ENCODE measurements at regions not wholly inside any gene's neighbourhood (a gene's known extent, or its start where the extent isn't known, plus 50 kb on each side); places are given as distances from the start of the nearest gene placed in this dataset.
A peak's percentile ranks its signal among the peaks of the same experiment; 100 is the strongest.
"Not testable (repeated sequence)": the region's sequence is repeated elsewhere in the genome, so short reads cannot be mapped to it uniquely, and the experiment has no call there.

DNA sequence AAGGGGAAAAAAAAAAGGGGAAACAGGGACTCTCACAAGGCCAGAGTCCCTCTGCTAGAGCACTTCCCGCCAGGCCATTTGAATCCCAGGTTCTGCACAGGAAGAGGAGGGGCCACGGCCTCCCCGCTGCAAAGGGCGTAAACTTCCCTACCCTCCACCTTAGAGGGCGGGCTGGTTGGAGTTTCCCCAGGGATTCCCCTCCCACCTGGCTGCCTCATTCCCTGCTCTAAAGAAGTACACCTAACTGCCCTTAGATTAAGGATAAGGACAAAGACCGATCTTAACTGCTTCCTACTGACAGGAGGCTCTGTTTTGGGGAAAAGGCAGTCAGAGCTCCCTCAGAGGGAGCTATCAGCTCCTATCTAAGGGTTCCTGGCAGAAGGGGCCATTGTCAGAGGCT is 102.0 kb upstream of the ARMC3 start:
- H3K4me1 ChIP-seq (ENCODE audit: control insufficient read depth, insufficient read depth, low read length): no peaks in the 10 kb centered on the region
- H3K9me3 ChIP-seq (ENCODE audit: control insufficient read depth in 2 of 2, low read length in 2 of 2): no peaks in the 10 kb centered on the region
- H3K4me3 ChIP-seq (ENCODE audit: low read length in 2 of 2): no peak overlapping the region
- no peaks in the 10 kb centered on the region for H3K36me3 ChIP-seq (ENCODE audit: control insufficient read depth in 2 of 2, insufficient read depth in 2 of 2, low read length in 2 of 2)
- H3K9ac ChIP-seq (ENCODE audit: low read length in 2 of 2): no peak overlapping the region
- no peaks in the 10 kb centered on the region for H3K27me3 ChIP-seq (ENCODE audit: control insufficient read depth in 1 of 2, insufficient read depth in 2 of 2, low read length in 2 of 2)
- H3K27ac ChIP-seq (ENCODE audit: low read length): no peak overlapping the region

- no peaks in the 10 kb centered on the region for H3K9me3 ChIP-seq (ENCODE audit: control insufficient read depth in 2 of 2, low read length in 2 of 2)
- no peak overlapping the region for H3K27ac ChIP-seq (ENCODE audit: low read length)
- no peaks in the 10 kb centered on the region for H3K4me1 ChIP-seq (ENCODE audit: control insufficient read depth, insufficient read depth, low read length)
- H3K9ac ChIP-seq (ENCODE audit: low read length in 2 of 2): no peak overlapping the region
- no peak overlapping the region for H3K4me3 ChIP-seq (ENCODE audit: low read length in 2 of 2)
- H3K27me3 ChIP-seq (ENCODE audit: control insufficient read depth in 1 of 2, insufficient read depth in 2 of 2, low read length in 2 of 2): no peaks in the 10 kb centered on the region
- H3K36me3 ChIP-seq (ENCODE audit: control insufficient read depth in 2 of 2, insufficient read depth in 2 of 2, low read length in 2 of 2): no peaks in the 10 kb centered on the region
These were observed 102.9 kb upstream of the ARMC3 start for GRCh38 chr10:22824984-22825383.

DNA sequence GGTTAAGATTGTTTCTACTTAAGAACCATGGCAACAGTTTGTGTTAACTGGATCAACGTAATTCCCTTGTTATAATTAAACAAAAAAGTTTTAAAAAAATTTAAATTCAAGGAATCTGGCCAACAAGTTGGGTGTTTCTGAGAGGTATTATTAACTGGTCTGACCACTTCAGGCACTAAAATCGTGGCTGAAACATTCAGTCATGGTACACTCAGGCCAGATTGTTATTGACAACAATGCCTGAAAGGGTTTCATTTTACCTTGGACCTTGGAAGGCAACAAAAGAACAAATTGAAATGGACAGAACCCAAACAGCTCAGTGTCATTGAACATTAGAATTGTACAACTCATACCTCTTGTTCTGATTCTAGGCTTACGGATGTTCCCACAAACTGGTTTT is 103.3 kb upstream of the ARMC3 start:
- no peaks in the 10 kb centered on the region for H3K9me3 ChIP-seq (ENCODE audit: control insufficient read depth in 2 of 2, low read length in 2 of 2)
- H3K36me3 ChIP-seq (ENCODE audit: control insufficient read depth in 2 of 2, insufficient read depth in 2 of 2, low read length in 2 of 2): no peaks in the 10 kb centered on the region
- no peaks in the 10 kb centered on the region for H3K27me3 ChIP-seq (ENCODE audit: control insufficient read depth in 1 of 2, insufficient read depth in 2 of 2, low read length in 2 of 2)
- H3K4me3 ChIP-seq (ENCODE audit: low read length in 2 of 2): no peak overlapping the region
- H3K27ac ChIP-seq (ENCODE audit: low read length): no peak overlapping the region
- no peak overlapping the region for H3K9ac ChIP-seq (ENCODE audit: low read length in 2 of 2)
- no peaks in the 10 kb centered on the region for H3K4me1 ChIP-seq (ENCODE audit: control insufficient read depth, insufficient read depth, low read length)

DNA sequence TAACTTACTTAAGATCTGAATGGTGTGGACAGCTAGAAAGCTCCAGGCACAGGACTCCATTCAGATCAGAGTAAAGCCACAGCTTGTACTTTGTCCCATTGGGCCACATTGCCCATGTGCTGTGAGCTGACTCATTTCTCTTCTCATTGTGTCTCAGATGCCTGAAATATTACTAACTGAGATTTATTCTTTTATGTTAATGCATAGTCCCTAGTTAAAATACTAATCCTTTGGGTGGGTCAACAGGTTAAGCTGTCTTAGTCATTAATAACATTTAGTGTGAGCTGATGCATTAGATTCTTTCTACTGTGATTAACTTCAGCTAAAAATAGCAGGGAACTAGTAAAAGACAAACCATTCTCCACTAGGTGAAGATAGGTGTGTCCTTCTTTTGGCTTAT is 104.7 kb upstream of the ARMC3 start:
- no peak overlapping the region for H3K27ac ChIP-seq (ENCODE audit: low read length)
- no peak overlapping the region for H3K9ac ChIP-seq (ENCODE audit: low read length in 2 of 2)
- H3K4me3 ChIP-seq (ENCODE audit: low read length in 2 of 2): no peak overlapping the region

GRCh38 chr10:22821921-22822320 is 105.9 kb upstream of the ARMC3 start:
- H3K4me3 ChIP-seq (ENCODE audit: low read length in 2 of 2); H3K27ac ChIP-seq (ENCODE audit: low read length); H3K36me3 ChIP-seq (ENCODE audit: control insufficient read depth in 2 of 2, insufficient read depth in 2 of 2, low read length in 2 of 2); H3K4me1 ChIP-seq (ENCODE audit: control insufficient read depth, insufficient read depth, low read length); H3K9ac ChIP-seq (ENCODE audit: low read length in 2 of 2); H3K27me3 ChIP-seq (ENCODE audit: control insufficient read depth in 1 of 2, insufficient read depth in 2 of 2, low read length in 2 of 2); H3K9me3 ChIP-seq (ENCODE audit: control insufficient read depth in 2 of 2, low read length in 2 of 2): not testable (repeated sequence)

More for the DNA sequence above, 104.7 kb upstream of the ARMC3 start:
- Histone ChIP-seq H3K9me3 (ENCODE audit: control insufficient read depth in 2 of 2, low read length in 2 of 2) (no peaks in the 10 kb centered on the region), H3K36me3 (ENCODE audit: control insufficient read depth in 2 of 2, insufficient read depth in 2 of 2, low read length in 2 of 2) (no peaks in the 10 kb centered on the region), H3K4me1 (ENCODE audit: control insufficient read depth, insufficient read depth, low read length) (no peaks in the 10 kb centered on the region), H3K27me3 (ENCODE audit: control insufficient read depth in 1 of 2, insufficient read depth in 2 of 2, low read length in 2 of 2) (no peaks in the 10 kb centered on the region)

DNA sequence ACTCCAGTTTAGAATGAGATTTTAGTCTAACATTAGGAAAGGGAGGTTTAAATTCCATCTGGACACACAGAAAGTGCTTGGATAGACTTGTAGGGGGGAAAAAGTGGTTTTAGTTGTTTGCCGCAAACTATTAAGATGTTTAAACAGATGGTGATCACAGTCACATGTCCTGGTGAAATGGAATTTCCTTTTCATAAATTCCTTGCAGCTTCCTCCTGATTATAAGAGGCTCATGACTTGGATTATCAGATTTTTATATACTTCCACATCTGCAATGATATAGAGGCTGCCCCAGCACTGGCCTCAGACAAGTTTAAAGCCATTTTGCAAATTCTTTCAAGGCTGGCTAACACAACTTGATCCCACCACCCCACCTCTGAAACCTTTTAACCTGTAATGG is 106.4 kb upstream of the ARMC3 start:
- H3K9ac ChIP-seq (ENCODE audit: low read length in 2 of 2): no peak overlapping the region
- H3K4me3 ChIP-seq (ENCODE audit: low read length in 2 of 2): no peak overlapping the region
- H3K27me3 ChIP-seq (ENCODE audit: control insufficient read depth in 1 of 2, insufficient read depth in 2 of 2, low read length in 2 of 2): no peaks in the 10 kb centered on the region
- H3K9me3 ChIP-seq (ENCODE audit: control insufficient read depth in 2 of 2, low read length in 2 of 2): no peaks in the 10 kb centered on the region
- no peaks in the 10 kb centered on the region for H3K4me1 ChIP-seq (ENCODE audit: control insufficient read depth, insufficient read depth, low read length)
- H3K27ac ChIP-seq (ENCODE audit: low read length): no peak overlapping the region
- no peaks in the 10 kb centered on the region for H3K36me3 ChIP-seq (ENCODE audit: control insufficient read depth in 2 of 2, insufficient read depth in 2 of 2, low read length in 2 of 2)

GRCh38 chr10:22816298-22816653 is 101.9 kb upstream of the PIP4K2A start:
- Histone ChIP-seq H3K9ac (ENCODE audit: low read length in 2 of 2) (no peak overlapping the region), H3K27ac (ENCODE audit: low read length) (no peak overlapping the region), H3K4me1 (ENCODE audit: control insufficient read depth, insufficient read depth, low read length) (no peaks in the 10 kb centered on the region), H3K27me3 (ENCODE audit: control insufficient read depth in 1 of 2, insufficient read depth in 2 of 2, low read length in 2 of 2) (no peaks in the 10 kb centered on the region), H3K36me3 (ENCODE audit: control insufficient read depth in 2 of 2, insufficient read depth in 2 of 2, low read length in 2 of 2) (no peaks in the 10 kb centered on the region), H3K4me3 (ENCODE audit: low read length in 2 of 2) (no peak overlapping the region), H3K9me3 (ENCODE audit: control insufficient read depth in 2 of 2, low read length in 2 of 2) (no peaks in the 10 kb centered on the region)

GRCh38 chr10:22810643-22811465 is 96.5 kb upstream of the PIP4K2A start:
- H3K9me3 ChIP-seq (ENCODE audit: control insufficient read depth in 2 of 2, low read length in 2 of 2): no peaks in the 10 kb centered on the region

DNA sequence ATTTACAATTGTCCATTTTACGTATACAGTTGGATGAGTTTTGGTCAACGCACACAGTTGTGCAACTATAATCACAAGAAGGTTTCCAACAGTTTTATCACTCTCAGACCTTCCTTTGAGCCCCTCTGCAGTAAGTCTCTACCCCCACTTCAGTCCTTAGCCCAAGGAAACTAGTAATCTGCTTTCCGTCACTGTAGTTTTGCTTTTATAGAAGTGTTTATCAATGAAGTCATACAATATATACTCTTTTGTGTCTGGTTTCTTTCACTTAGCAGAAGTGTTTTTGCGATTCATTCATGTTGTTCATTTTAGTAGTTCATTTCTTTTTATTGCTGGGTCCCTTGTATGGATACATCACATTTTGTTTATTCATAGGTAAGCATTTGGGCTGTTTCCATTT is 92.9 kb upstream of the PIP4K2A start:
- Histone ChIP-seq H3K4me1 (ENCODE audit: control insufficient read depth, insufficient read depth, low read length) (peaks cover 15% of the 10 kb centered on the region), H3K27ac (ENCODE audit: low read length) (no peak overlapping the region), H3K9ac (ENCODE audit: low read length in 2 of 2) (no peak overlapping the region), H3K27me3 (ENCODE audit: control insufficient read depth in 1 of 2, insufficient read depth in 2 of 2, low read length in 2 of 2) (no peaks in the 10 kb centered on the region), H3K36me3 (ENCODE audit: control insufficient read depth in 2 of 2, insufficient read depth in 2 of 2, low read length in 2 of 2) (no peaks in the 10 kb centered on the region), H3K4me3 (ENCODE audit: low read length in 2 of 2) (peak overlapping the region in 1 of 2 donors; percentile 5), H3K9me3 (ENCODE audit: control insufficient read depth in 2 of 2, low read length in 2 of 2) (no peaks in the 10 kb centered on the region)

More at GRCh38 chr10:22810643-22811465, 96.5 kb upstream of the PIP4K2A start:
- Histone ChIP-seq H3K9ac (ENCODE audit: low read length in 2 of 2) (no peak overlapping the region), H3K27ac (ENCODE audit: low read length) (no peak overlapping the region), H3K36me3 (ENCODE audit: control insufficient read depth in 2 of 2, insufficient read depth in 2 of 2, low read length in 2 of 2) (no peaks in the 10 kb centered on the region), H3K4me3 (ENCODE audit: low read length in 2 of 2) (no peak overlapping the region), H3K27me3 (ENCODE audit: control insufficient read depth in 1 of 2, insufficient read depth in 2 of 2, low read length in 2 of 2) (no peaks in the 10 kb centered on the region), H3K4me1 (ENCODE audit: control insufficient read depth, insufficient read depth, low read length) (peaks cover 9% of the 10 kb centered on the region)

GRCh38 chr10:22805304-22805703 is 90.9 kb upstream of the PIP4K2A start:
- Histone ChIP-seq H3K27ac (ENCODE audit: low read length) (no peak overlapping the region), H3K36me3 (ENCODE audit: control insufficient read depth in 2 of 2, insufficient read depth in 2 of 2, low read length in 2 of 2) (no peaks in the 10 kb centered on the region), H3K27me3 (ENCODE audit: control insufficient read depth in 1 of 2, insufficient read depth in 2 of 2, low read length in 2 of 2) (no peaks in the 10 kb centered on the region), H3K4me1 (ENCODE audit: control insufficient read depth, insufficient read depth, low read length) (peaks cover 15% of the 10 kb centered on the region), H3K4me3 (ENCODE audit: low read length in 2 of 2) (peak overlapping the region in 1 of 2 donors; percentile 36), H3K9ac (ENCODE audit: low read length in 2 of 2) (no peak overlapping the region), H3K9me3 (ENCODE audit: control insufficient read depth in 2 of 2, low read length in 2 of 2) (no peaks in the 10 kb centered on the region)

DNA sequence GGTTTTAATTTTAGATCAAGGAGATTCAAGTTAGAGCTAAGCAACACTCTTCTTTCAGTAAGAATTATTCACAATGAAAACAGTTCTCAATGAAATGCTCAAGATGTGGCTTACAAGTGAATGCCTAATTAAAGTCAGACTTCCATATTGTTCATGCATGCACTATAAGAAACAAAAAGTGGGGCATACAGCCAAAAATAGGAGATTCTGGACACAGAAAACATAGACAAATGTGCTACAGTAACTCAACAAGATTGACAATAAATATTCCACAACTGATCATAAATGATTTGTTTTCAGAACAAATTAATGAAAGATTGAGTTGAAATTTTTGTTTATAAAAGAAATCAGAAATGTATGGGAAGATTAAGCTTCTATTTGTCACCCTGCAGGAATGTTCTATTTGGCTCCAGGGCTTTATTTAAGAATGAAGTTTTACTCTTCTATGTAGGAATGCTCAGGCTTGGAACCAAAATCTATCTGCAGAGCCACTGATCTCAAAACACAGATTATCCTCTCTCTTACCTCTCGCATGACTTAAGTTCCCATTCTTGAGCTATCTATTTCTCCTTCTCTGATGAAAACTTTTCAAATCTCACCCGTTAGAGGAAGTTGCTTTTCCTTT is 89.0 kb upstream of the PIP4K2A start:
- H3K4me1 ChIP-seq (ENCODE audit: control insufficient read depth, insufficient read depth, low read length): peaks cover 15% of the 10 kb centered on the region
- no peaks in the 10 kb centered on the region for H3K27me3 ChIP-seq (ENCODE audit: control insufficient read depth in 1 of 2, insufficient read depth in 2 of 2, low read length in 2 of 2)
- H3K9ac ChIP-seq (ENCODE audit: low read length in 2 of 2): no peak overlapping the region
- no peaks in the 10 kb centered on the region for H3K36me3 ChIP-seq (ENCODE audit: control insufficient read depth in 2 of 2, insufficient read depth in 2 of 2, low read length in 2 of 2)
- H3K4me3 ChIP-seq (ENCODE audit: low read length in 2 of 2): no peak overlapping the region
- no peak overlapping the region for H3K27ac ChIP-seq (ENCODE audit: low read length)
- H3K9me3 ChIP-seq (ENCODE audit: control insufficient read depth in 2 of 2, low read length in 2 of 2): no peaks in the 10 kb centered on the region

All from stomach smooth muscle (tissue), 2 donors.